Left ventricle myocardium inferior (tissue), 1 donor: ENCODE measurements at regions not wholly inside any gene's neighbourhood (a gene's known extent, or its start where the extent isn't known, plus 50 kb on each side); places are given as distances from the start of the nearest gene placed in this dataset.

ENCODE experiments used
- DNase-seq: peaks from one replicate; pipeline ENCODE4 v3.0.0-alpha.2; 2020
- H3K27ac ChIP-seq: fragments of 200-600 bp; replicated peaks from 2 replicates; pipeline ENCODE4 v1.8.0; 2021
- H3K27me3 ChIP-seq: fragments of 200-600 bp; 2 replicates; pipeline ENCODE4 v1.8.0; 2021; ENCODE audit warnings: low read depth
- H3K36me3 ChIP-seq: fragments of 200-600 bp; 2 replicates; pipeline ENCODE4 v1.8.0; 2021
- H3K4me1 ChIP-seq: fragments of 200-600 bp; 2 replicates; pipeline ENCODE4 v1.8.0; 2021
- H3K4me3 ChIP-seq: fragments of 200-600 bp; 2 replicates; pipeline ENCODE4 v1.8.0; 2021; ENCODE audit warnings: mild to moderate bottlenecking, moderate library complexity
- H3K9me3 ChIP-seq: fragments of 200-600 bp; replicated peaks from 2 replicates; pipeline ENCODE4 v1.8.0; 2021
- CTCF ChIP-seq: fragments of 200-600 bp; IDR thresholded peaks from 2 replicates; pipeline ENCODE4 v1.8.0; 2021; ENCODE audit warnings: antibody characterized with exemption, mild to moderate bottlenecking, borderline replicate concordance
- intact Hi-C: fragments of 100-400 bp; cut with micrococcal nuclease; formaldehyde crosslinking; loops from one replicate; pipeline ENCODE4 v1.11.0; 2022
- donor health status: DM: no; HTN: yes; CAD: no; lungs with severe emphysema.

DNA sequence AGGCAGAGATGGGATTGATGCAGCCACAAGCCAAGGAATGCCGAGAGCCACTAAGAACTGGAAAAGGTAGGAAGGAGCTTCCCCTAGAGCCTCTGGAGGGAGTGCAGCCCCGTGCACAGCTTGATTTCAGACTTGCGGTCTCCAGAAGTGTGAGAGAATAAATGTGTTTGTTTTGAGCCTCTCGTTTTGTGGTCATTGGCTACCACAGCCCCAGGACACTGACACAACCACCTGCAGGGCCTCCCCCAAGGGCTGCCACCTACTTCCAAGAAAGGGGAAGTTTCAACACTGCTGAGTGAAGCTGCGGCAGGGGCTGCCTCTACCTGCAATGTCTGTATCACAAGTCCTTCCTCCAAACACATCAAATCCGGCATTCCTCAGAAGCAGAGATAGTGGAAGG, 346.9 kb downstream of the C16orf95 start:
- Histone ChIP-seq H3K4me3 (no peak overlapping the region), H3K27me3 (no peaks in the 10 kb centered on the region), H3K27ac (no peak overlapping the region), H3K36me3 (no peaks in the 10 kb centered on the region), H3K4me1 (peaks cover 3% of the 10 kb centered on the region), H3K9me3 (peaks cover 8% of the 10 kb centered on the region)
- no peak for DNase-seq
- TF ChIP-seq CTCF, result no peak
- intact Hi-C loops, result no loop called here

- Histone ChIP-seq H3K4me3 (no peak overlapping the region), H3K36me3 (no peaks in the 10 kb centered on the region), H3K9me3 (peaks cover 8% of the 10 kb centered on the region), H3K4me1 (peaks cover 3% of the 10 kb centered on the region), H3K27me3 (no peaks in the 10 kb centered on the region), H3K27ac (no peak overlapping the region)
- TF ChIP-seq CTCF, result no peak
- no peak for DNase-seq
- intact Hi-C loops, result no loop called here
Measured at GRCh38 chr16:86970726-86971125, 346.5 kb downstream of the C16orf95 start.

DNA sequence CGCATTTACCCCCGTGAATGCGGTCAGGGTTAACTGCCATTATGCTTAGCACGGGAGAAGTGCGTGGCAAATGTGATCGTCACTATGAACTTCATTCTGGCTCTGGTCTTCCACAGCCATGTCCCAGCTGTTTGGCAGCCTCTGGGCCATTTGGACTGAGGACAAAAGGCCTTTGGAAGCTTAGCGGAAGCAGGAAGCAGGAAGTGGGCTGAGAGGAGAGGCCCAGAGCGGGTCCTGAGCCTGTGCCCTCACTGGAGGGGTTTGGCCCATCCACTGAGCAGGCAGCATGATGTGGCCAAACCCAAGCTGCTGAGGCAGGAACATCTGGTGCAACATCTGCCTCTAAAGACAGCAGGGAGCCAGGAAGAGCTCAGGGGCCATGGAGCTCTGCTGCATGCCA, 345.9 kb downstream of the C16orf95 start:
- Histone ChIP-seq H3K4me1 (peaks cover 3% of the 10 kb centered on the region), H3K36me3 (no peaks in the 10 kb centered on the region), H3K9me3 (peaks cover 8% of the 10 kb centered on the region), H3K4me3 (no peak overlapping the region), H3K27ac (no peak overlapping the region), H3K27me3 (no peaks in the 10 kb centered on the region)
- peak; percentile 47 for DNase-seq
- no peak for TF ChIP-seq CTCF
- intact Hi-C loops, result no loop called here

- Histone ChIP-seq H3K27me3 (no peaks in the 10 kb centered on the region), H3K9me3 (peaks cover 8% of the 10 kb centered on the region), H3K4me1 (peaks cover 3% of the 10 kb centered on the region), H3K27ac (no peak overlapping the region), H3K36me3 (no peaks in the 10 kb centered on the region), H3K4me3 (no peak overlapping the region)
- intact Hi-C loops, result no loop called here
- no peak for DNase-seq
- TF ChIP-seq CTCF, result no peak
Measured at GRCh38 chr16:86974120-86974519, 343.1 kb downstream of the C16orf95 start.

GRCh38 chr16:86975445-86975844, 341.7 kb downstream of the C16orf95 start:
- H3K4me1 ChIP-seq, result peaks cover 3% of the 10 kb centered on the region
- H3K36me3 ChIP-seq, result no peaks in the 10 kb centered on the region
- intact Hi-C loops, result no loop called here
- no peak overlapping the region for H3K4me3 ChIP-seq
- no peak overlapping the region for H3K27ac ChIP-seq
- H3K27me3 ChIP-seq, result no peaks in the 10 kb centered on the region
- DNase-seq, result no peak
- TF ChIP-seq CTCF, result no peak
- H3K9me3 ChIP-seq, result peaks cover 8% of the 10 kb centered on the region
